ENCODE measurements at regions not wholly inside any gene's neighbourhood (a gene's known extent, or its start where the extent isn't known, plus 50 kb on each side); places are given as distances from the start of the nearest gene placed in this dataset.
"Not testable (repeated sequence)": the region's sequence is repeated elsewhere in the genome, so short reads cannot be mapped to it uniquely, and the experiment has no call there.

DNA sequence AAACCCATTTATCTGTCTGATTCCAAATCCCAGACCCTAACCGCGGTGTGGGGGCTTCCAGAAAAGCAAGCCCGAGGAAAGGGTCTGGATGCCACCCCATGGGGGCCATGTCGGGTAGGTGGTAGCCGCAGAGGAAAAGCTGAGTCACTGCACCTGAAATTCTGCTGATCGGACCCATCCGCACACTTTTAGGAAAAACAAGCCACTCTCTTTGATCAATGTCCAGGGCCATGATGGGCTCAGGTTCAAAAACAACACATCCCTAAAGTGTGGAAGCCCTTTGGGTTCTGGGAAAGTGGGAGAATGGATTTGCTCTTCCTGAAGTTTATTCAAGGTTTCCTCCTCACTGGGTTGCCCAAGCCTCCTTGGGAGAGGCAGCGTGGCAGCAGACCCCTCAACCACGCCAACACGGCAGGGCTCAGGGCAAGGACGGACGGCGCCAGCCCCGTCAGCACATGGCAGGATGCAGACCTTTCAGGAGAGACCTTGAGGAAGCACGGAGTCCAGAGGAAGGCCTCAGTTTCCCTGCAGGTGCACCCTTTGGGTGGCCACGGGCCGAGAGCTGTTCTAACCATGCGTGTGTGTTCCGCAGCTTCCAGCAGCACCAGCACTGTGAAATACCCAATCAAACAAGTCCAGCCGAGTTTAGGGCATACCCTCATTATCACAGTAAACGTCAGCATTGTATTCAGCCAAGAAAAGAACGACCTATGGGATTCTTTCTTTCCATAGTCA lies 367.0 kb downstream of the FOXL1 start:
- no peak for DNase-seq

- DNase-seq: no peak
These were observed 368.0 kb downstream of the FOXL1 start for GRCh38 chr16:86946396-86946795.

- no peak for DNase-seq
These were observed 368.6 kb downstream of the FOXL1 start for GRCh38 chr16:86946981-86947380.

GRCh38 chr16:86948046-86948445 lies 369.1 kb downstream of the C16orf95 start:
- no peak for DNase-seq

- no peak for DNase-seq
These were observed 368.1 kb downstream of the C16orf95 start for GRCh38 chr16:86949116-86949515.

DNA sequence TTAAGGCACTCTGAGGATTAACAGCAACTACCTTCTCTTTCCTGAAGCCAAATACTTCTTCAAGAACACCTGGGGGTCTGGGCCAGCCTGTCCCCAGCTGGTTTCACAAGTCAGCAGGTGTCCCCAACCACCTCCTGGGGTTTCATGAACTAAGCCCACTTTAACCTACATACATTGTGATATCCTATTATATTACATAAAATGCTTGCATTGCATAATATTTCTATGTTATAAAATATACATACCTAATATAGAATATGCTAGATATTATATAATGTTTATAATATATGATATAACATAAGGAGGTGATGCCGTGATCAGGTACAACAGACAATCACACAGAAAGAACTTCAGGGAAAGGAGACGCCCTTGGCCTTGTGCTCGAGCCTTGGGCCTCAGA lies 367.6 kb downstream of the C16orf95 start:
- no peak for DNase-seq

- DNase-seq: no peak
These were observed 366.0 kb downstream of the C16orf95 start for GRCh38 chr16:86951041-86951822.

DNA sequence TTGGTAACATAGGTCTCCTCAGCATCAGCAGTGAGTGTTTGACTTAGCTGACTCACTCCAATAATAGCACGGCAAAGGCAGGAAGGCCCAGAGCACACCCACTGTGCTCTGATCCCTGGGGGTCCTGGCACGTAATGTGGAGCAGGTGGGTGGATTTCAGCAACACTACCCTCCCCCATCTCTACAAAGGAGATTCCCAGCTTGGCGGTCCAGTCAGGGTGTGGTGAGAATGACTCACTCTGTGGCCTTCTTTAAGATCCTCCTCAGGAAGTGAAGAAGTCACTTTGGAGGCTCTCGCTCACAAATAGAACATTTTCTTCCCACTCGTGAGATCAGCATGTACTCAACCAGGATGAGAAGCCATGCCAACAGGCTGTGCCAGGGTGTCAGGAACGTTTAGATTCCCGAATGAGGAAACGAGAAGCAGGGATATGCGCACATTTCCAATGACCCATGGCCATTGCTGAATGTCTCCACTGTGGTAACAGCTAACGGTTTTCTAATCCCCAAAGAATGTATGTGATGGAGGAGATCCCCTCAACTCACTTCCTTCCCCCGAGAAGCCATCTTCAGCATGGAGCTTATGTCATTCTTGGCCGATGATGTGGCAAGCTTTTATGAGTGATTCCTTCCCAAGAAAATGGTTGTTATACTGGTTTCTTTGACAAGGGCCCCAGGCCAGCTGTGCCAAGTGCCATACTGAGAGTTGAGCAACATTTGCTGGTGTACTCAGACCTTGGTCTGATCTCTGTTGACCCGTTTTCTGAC lies 365.2 kb downstream of the C16orf95 start:
- DNase-seq: no peak

DNA sequence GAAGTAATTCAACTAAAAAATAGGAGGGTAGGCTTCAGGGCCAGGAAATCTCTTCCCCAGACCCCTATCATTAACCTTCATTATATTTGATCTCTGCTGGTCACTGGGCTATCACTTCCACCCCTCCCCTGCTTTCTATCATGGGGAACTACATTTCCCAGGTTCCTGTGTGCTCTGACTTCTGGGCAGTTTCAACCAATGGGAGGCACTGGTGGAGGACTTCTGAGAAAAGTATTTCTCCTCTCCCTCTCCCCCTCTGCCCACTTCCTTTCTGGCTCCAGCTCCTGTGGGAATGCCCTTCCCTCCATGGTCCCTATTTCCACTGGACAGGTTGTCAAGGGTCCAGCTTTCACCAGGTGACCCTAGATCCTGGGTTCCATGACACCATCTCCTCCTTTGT lies 364.4 kb downstream of the C16orf95 start:
- no peak for DNase-seq

DNA sequence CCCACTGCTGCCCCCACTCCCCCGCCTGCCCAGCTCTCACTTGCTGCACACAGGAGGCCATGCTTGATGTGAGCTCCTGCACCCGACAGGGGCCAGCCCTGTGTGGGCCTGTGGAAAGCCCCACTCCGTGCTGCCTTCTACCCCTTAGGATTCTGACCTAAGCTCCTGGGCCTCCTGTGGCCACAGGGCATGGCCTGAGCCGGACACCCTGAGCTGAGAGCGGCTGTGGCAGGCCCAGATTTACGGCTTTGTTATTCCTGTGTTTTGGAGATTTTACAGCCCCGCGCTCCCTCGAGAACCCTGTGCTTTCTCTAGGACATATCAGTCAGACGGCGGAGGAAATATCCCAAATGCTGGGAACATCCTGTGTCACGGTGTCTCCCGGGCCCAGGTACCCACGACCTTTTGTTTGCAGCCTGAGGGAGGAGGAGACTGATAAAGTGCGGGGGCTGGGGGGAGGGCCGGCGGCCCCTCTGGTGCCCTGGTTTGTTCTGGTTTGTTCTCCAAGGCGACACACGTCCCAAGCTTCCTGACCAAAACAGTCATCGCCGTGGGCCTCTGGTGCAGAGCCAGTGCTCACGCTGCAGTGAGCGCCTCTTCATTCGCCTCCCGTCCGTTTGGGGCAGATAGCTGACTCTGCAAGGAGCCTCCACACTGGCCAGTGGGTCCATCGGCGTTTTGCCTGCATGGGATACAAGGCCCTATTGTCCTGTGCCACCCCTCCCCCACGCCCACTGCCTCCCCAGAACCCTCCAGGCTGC lies 363.4 kb downstream of the C16orf95 start:
- DNase-seq: no peak

GRCh38 chr16:86955136-86955855 lies 361.9 kb downstream of the C16orf95 start:
- no peak for DNase-seq

DNA sequence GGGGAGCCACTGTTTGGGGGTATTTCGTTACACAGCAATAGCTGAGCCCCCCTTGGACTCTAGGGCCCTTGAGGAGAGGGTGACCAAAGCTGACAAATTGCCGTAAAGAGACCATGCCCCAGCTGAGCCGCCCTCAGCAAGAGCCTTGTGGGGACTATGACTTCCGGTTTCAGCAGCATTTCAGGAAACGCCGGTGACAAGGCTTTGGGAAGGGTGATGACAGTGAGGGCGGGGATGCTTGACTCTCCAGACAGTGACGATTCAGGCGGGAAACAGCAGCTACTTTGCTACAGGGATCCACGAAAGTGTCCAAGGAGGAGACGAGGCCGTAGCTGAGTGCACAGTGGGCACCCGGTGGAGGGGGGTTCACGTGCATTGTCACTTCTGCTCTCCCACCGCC lies 360.8 kb downstream of the C16orf95 start:
- no peak for DNase-seq

GRCh38 chr16:86957662-86958198 lies 359.5 kb downstream of the C16orf95 start:
- DNase-seq: not testable (repeated sequence)

- no peak for DNase-seq
These were observed 358.8 kb downstream of the C16orf95 start for GRCh38 chr16:86958423-86958822.

GRCh38 chr16:86959091-86959651 lies 358.0 kb downstream of the C16orf95 start:
- DNase-seq: no peak

DNA sequence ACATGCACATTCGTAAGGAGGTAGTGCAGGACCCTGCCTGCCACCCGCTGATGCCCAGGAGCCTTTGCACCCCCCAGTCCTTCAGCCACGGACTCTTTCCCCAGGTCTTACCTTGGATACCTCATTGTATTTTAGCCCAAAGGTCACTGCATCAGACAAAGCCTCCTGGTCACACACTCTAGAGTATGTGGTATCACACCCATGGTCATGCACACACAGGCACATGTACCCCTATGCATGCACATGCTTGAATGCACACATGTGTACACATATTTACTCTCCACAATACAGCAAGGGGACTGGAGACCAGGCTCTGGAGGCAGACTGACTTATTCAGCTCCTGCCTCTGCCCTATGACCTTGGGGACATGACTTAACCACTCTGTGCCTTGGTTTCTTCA lies 357.5 kb downstream of the C16orf95 start:
- no peak for DNase-seq

DNA sequence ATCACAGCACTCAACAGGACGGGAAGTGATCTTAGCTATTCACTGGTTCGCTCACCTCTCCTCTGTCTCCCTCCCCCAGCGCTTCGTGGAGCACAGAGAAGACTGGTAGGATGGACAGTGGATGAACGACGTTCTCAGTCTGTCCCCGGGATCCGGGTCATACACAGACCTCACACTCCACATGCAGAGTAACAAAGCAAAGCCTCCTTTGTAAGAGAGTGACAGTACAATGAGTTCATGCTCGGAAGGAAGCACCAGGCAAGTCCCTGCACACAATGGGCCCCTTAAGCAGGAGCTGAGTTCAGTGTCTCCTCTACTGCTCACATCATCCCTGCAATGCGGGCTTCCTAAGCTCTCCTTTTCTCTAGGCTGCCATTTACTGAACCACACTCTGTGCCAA lies 356.9 kb downstream of the C16orf95 start:
- DNase-seq: no peak

DNA sequence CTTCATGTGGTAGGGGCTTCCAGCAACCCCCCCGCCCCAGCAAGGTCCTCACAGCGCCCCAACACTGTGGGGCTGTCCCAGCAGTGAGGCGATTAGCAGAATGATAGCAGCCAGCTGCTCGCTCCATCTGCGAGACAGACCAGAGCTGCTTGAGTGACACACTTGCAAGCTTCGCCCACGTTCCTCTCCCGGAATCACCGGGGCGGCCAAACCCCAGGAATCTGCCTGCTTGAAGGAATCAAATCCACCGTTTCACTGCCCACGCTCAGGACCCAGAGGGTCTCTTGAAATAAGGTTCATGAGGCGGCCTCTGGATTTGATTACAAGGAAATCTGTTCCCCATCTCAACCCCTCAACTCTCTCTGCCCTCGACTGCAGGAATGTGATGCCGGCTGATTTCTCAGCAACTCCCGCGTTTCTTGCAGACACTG lies 356.0 kb downstream of the C16orf95 start:
- no peak for DNase-seq

DNA sequence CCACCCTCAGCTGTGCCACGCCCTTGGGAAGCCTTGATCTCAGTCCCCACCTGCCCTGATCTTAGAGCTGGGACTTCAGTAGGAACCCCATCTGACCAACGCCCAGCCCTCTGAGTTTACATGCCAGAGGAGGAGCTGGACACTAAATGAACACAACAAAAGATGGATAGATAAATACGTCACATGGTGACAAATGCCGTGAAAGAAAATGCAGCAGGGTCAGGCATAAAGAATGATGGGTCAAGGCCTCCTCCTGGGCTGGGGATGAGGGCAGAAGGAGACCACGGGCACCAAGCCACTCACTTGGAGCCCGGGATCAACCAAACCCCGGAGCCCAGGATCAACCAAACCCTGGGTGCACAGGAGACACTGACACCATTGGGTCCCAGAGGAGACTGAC lies 354.9 kb downstream of the C16orf95 start:
- DNase-seq: no peak

DNA sequence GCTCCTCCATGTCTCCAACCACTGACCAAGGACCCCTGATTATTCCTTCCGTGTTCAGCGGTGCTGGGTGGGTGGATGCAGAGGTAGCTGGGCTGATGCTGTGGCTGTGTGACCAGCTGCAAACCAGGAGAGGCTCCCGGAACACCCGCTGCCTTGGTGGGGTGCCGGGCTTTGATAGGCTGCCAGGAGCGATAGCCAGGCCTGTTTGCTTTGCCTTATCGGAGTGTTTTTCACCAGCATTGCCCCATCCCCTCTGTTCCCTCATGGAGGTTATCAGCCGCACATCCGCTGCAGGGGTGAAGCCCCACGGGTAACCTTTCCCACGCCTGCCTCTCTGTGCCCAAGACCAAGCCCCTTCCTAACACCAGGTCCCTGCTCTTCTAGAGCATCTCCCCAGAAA lies 354.3 kb downstream of the C16orf95 start:
- DNase-seq: no peak

Measured in NCI-H526 treated with DMSO at 0.1 percent for 48 hours (cell line).